CD14-positive monocyte (primary cell): ENCODE measurements at regions not wholly inside any gene's neighbourhood (a gene's known extent, or its start where the extent isn't known, plus 50 kb on each side); places are given as distances from the start of the nearest gene placed in this dataset.

Experiments used
- DNase-seq, 3 donors: peaks; one replicate each; pipeline ENCODE4 v3.0.0-alpha.2; 2011 to 2022
- H2AFZ ChIP-seq: 2 replicates; pipeline ENCODE4 v1.6.0; 2012; ENCODE audit warnings: mild to moderate bottlenecking, low read depth, low read length, inconsistent platforms; ENCODE audit not compliant: insufficient read depth, poor library complexity, severe bottlenecking
- H3K27ac ChIP-seq, 2 donors: 1 replicate in 1 of 2; 2 replicates in 1 of 2; pipeline ENCODE4 v1.5.1; 2012 to 2013; ENCODE audit warnings: low read length in 2 of 2, control low read depth in 1 of 2, inconsistent platforms in 1 of 2, low read depth in 1 of 2, mild to moderate bottlenecking in 1 of 2
- H3K27me3 ChIP-seq, 2 donors: one replicate each; pipeline versions ENCODE4 v1.6.0 to v1.6.1; 2011 to 2013; ENCODE audit warnings: low read length in 2 of 2; ENCODE audit not compliant: control insufficient read depth in 2 of 2, insufficient read depth in 2 of 2
- H3K36me3 ChIP-seq, 2 donors: replicated peaks in 1 of 2; 1 replicate in 1 of 2; 2 replicates in 1 of 2; pipeline versions ENCODE4 v1.5.1 to v1.6.1; 2012 to 2013; ENCODE audit warnings: low read length in 2 of 2, control low read depth in 1 of 2, inconsistent platforms in 1 of 2, mild to moderate bottlenecking in 1 of 2; ENCODE audit not compliant: insufficient read depth in 2 of 2, control insufficient read depth in 1 of 2
- H3K4me1 ChIP-seq, 2 donors: 1 replicate in 1 of 2; 2 replicates in 1 of 2; pipeline versions ENCODE4 v1.5.1 to v1.6.1; 2012 to 2013; ENCODE audit warnings: low read length in 2 of 2, control low read depth in 1 of 2, inconsistent platforms in 1 of 2, mild to moderate bottlenecking in 1 of 2, moderate library complexity in 1 of 2; ENCODE audit not compliant: insufficient read depth in 2 of 2, control insufficient read depth in 1 of 2
- H3K4me2 ChIP-seq: replicated peaks from 2 replicates; pipeline ENCODE3; 2012; ENCODE audit warnings: low read length, moderate library complexity, mild to moderate bottlenecking; ENCODE audit not compliant: poor library complexity, severe bottlenecking; ENCODE audit errors: extremely low read depth
- H3K4me3 ChIP-seq, 3 experiments: fragments of 200-600 bp in 1 of 3; sonication (generic) in 1 of 3; replicated peaks in 1 of 3; 1 replicate in 2 of 3; 2 replicates in 1 of 3; pipeline ENCODE4 v1.5.1; 2011 to 2013; ENCODE audit warnings: low read length in 3 of 3, mild to moderate bottlenecking in 3 of 3, control low read depth in 2 of 3, low read depth in 2 of 3, inconsistent platforms in 1 of 3, moderate library complexity in 1 of 3
- H3K79me2 ChIP-seq: 2 replicates; pipeline ENCODE4 v1.6.0; 2012; ENCODE audit warnings: mild to moderate bottlenecking, control low read depth, inconsistent platforms, low read length, moderate library complexity; ENCODE audit not compliant: insufficient read depth
- H3K9ac ChIP-seq: 2 replicates; pipeline ENCODE4 v1.6.0; 2017; ENCODE audit warnings: low read length, mild to moderate bottlenecking; ENCODE audit not compliant: insufficient read depth, poor library complexity, severe bottlenecking
- H3K9me3 ChIP-seq, 2 donors: replicated peaks in 1 of 2; 1 replicate in 1 of 2; 2 replicates in 1 of 2; pipeline versions ENCODE4 v1.5.1 to v1.6.1; 2012 to 2013; ENCODE audit warnings: low read length in 2 of 2, control low read depth in 1 of 2; ENCODE audit not compliant: control insufficient read depth in 1 of 2, insufficient read depth in 1 of 2
- H4K20me1 ChIP-seq: 2 replicates; pipeline ENCODE4 v1.6.0; 2012; ENCODE audit warnings: mild to moderate bottlenecking, low read length, control low read depth, moderate library complexity; ENCODE audit not compliant: insufficient read depth
- H3K27ac Mint-ChIP-seq, 7 donors: one replicate each; pipeline ENCODE4 v1.8.0; 2020; ENCODE audit warnings: mild to moderate bottlenecking in 7 of 7, mixed read lengths in 7 of 7, moderate library complexity in 6 of 7, inconsistent platforms in 2 of 7
- H3K27me3 Mint-ChIP-seq, 3 donors: one replicate each; pipeline ENCODE4 v1.8.0; 2021 to 2022; ENCODE audit warnings: low read depth in 3 of 3, mild to moderate bottlenecking in 3 of 3, mixed read lengths in 3 of 3, moderate library complexity in 3 of 3, inconsistent platforms in 1 of 3
- H3K36me3 Mint-ChIP-seq, 2 donors: one replicate each; pipeline ENCODE4 v1.8.0; 2020; ENCODE audit warnings: mixed read lengths in 2 of 2, inconsistent platforms in 1 of 2, mild to moderate bottlenecking in 1 of 2
- H3K4me1 Mint-ChIP-seq: one replicate; pipeline ENCODE4 v1.8.0; 2020; ENCODE audit warnings: mild to moderate bottlenecking, mixed read lengths
- H3K4me3 Mint-ChIP-seq, 2 donors: one replicate each; pipeline ENCODE4 v1.8.0; 2020; ENCODE audit warnings: mild to moderate bottlenecking in 2 of 2, mixed read lengths in 2 of 2, moderate library complexity in 1 of 2
- H3K9me3 Mint-ChIP-seq, 7 donors: one replicate each; pipeline ENCODE4 v1.8.0; 2020 to 2022; ENCODE audit warnings: mixed read lengths in 7 of 7, mild to moderate bottlenecking in 6 of 7, moderate library complexity in 6 of 7, inconsistent platforms in 2 of 7
- CTCF ChIP-seq: fragments of 200-600 bp; IDR thresholded peaks from one replicate; pipeline ENCODE4 v1.8.0; 2022; ENCODE audit warnings: antibody characterized with exemption, mild to moderate bottlenecking
- WGBS: methylation state at CpG from one replicate; pipeline ENCODE4 v1.1.5; 2013; ENCODE audit warnings: missing lambda C conversion rate; ENCODE audit not compliant: insufficient coverage; 5-methylcytosine and 5-hydroxymethylcytosine counted together
- intact Hi-C, 2 donors: fragments of 100-400 bp; cut with micrococcal nuclease; formaldehyde crosslinking; loops; one replicate each; pipeline versions ENCODE4 v1.15.0 to v1.15.1; 2023

GRCh38 chr1:65729259-65729658 lies 63.4 kb upstream of the PDE4B start:
- Histone ChIP-seq H3K4me3 (no peak overlapping the region), H3K79me2 (no peaks in the 10 kb centered on the region), H3K36me3 (no peaks in the 10 kb centered on the region), H3K4me1 (no peaks in the 10 kb centered on the region), H2AFZ (no peak overlapping the region), H4K20me1 (no peaks in the 10 kb centered on the region), H3K27ac (no peak overlapping the region), H3K9me3 (no peaks in the 10 kb centered on the region), H3K4me2 (no peak overlapping the region), H3K9ac (no peak overlapping the region), H3K27me3 (no peaks in the 10 kb centered on the region)
- DNase-seq: no peak
- H3K36me3 Mint-ChIP-seq: no peaks in the 10 kb centered on the region
- no peak for TF ChIP-seq CTCF
- no peak overlapping the region for H3K4me3 Mint-ChIP-seq
- WGBS: 83% methylated on average over 1 of the region's 2 CpGs
- H3K27ac Mint-ChIP-seq: no peak overlapping the region
- H3K4me1 Mint-ChIP-seq: no peaks in the 10 kb centered on the region
- H3K9me3 Mint-ChIP-seq: peaks cover 0 to 4% (median 0%) of the 10 kb centered on the region in 7 donors
- no peaks in the 10 kb centered on the region for H3K27me3 Mint-ChIP-seq
- intact Hi-C loops: no loop called here

- no peaks in the 10 kb centered on the region for H4K20me1 ChIP-seq
- Mint-ChIP-seq H3K27me3 (peaks cover 0 to 2% (median 0%) of the 10 kb centered on the region in 3 donors), H3K27ac (no peak overlapping the region), H3K36me3 (no peaks in the 10 kb centered on the region), H3K4me1 (no peaks in the 10 kb centered on the region), H3K9me3 (peaks cover 0 to 10% (median 3%) of the 10 kb centered on the region in 7 donors), H3K4me3 (no peak overlapping the region)
- H3K4me3 ChIP-seq: no peak overlapping the region
- no peak overlapping the region for H2AFZ ChIP-seq
- no peak overlapping the region for H3K9ac ChIP-seq
- no peak for DNase-seq
- H3K4me2 ChIP-seq: no peak overlapping the region
- H3K79me2 ChIP-seq: no peaks in the 10 kb centered on the region
- no peaks in the 10 kb centered on the region for H3K4me1 ChIP-seq
- H3K36me3 ChIP-seq: no peaks in the 10 kb centered on the region
- TF ChIP-seq CTCF: no peak
- WGBS: 94% methylated on average over 2 of the region's 2 CpGs
- intact Hi-C loops: no loop called here
- no peaks in the 10 kb centered on the region for H3K27me3 ChIP-seq
- no peak overlapping the region for H3K27ac ChIP-seq
- H3K9me3 ChIP-seq: peaks cover 0 to 2% of the 10 kb centered on the region in 2 donors
Observed at GRCh38 chr1:65734979-65735378, 57.7 kb upstream of the PDE4B start.
